Activated CD4-positive, alpha-beta T cell treated with anti-CD3 and anti-CD28 coated beads, Interleukin-2, amount 10 ng/mL, durations not matched to agents 24 days and 14 days (primary cell): ENCODE measurements at regions not wholly inside any gene's neighbourhood (a gene's known extent, or its start where the extent isn't known, plus 50 kb on each side); places are given as distances from the start of the nearest gene placed in this dataset.
A peak's percentile ranks its signal among the peaks of the same experiment; 100 is the strongest.
"Not testable (repeated sequence)": the region's sequence is repeated elsewhere in the genome, so short reads cannot be mapped to it uniquely, and the experiment has no call there.

Source experiments
- DNase-seq: peaks from one replicate; pipeline ENCODE4 v3.0.0; 2022
- H3K27ac Mint-ChIP-seq: one replicate; pipeline ENCODE4 v1.8.0; 2022; ENCODE audit warnings: mild to moderate bottlenecking, mixed read lengths
- H3K27me3 Mint-ChIP-seq: one replicate; pipeline ENCODE4 v1.8.0; 2022; ENCODE audit warnings: mixed read lengths
- H3K36me3 Mint-ChIP-seq: one replicate; pipeline ENCODE4 v1.8.0; 2022; ENCODE audit warnings: low read depth, mild to moderate bottlenecking, mixed read lengths
- H3K4me1 Mint-ChIP-seq: one replicate; pipeline ENCODE4 v1.8.0; 2021; ENCODE audit warnings: mixed read lengths
- H3K4me3 Mint-ChIP-seq: one replicate; pipeline ENCODE4 v1.8.0; 2022; ENCODE audit warnings: mild to moderate bottlenecking, moderate library complexity, mixed read lengths
- H3K9me3 Mint-ChIP-seq: one replicate; pipeline ENCODE4 v1.8.0; 2021; ENCODE audit warnings: mixed read lengths
- intact Hi-C: fragments of 100-400 bp; cut with micrococcal nuclease; formaldehyde crosslinking; loops from one replicate; pipeline ENCODE4 v1.15.1; 2023

DNA sequence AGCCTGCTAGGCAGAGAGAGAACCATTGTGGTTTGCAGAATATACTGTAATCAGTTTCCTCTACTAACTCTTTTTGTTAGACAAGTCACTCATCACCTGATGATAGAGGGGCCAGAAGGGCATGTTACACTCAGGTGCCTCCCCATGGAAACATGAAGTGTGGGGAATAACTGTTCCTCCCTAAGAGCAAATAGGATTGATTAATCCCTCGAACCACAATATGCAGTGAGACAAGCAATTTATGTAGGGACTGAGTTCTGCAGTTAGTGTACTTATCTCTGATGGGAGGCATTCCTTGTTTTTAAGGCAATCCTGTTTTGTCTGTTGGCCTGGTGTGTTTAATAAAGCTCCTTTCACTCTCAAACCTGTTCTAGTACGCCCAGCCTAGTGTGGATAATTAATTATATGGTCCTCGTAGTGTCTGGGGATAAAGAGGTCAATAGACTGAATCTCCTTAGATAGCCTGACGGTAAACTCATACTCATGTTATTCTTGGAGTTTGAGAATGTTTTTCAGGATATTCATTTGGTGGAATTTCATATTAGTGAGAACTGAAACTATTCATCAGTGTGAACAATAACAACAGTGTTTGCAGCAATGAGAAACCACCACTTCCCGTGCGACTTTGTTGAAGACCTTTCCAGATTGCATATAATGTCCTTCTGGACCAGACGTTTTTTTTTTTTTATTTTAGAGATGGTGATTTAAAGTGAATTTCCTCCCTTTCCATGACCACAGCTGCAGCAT is 344.8 kb upstream of the FZD8 start:
- Mint-ChIP-seq H3K9me3 (no peaks in the 10 kb centered on the region), H3K4me1 (no peaks in the 10 kb centered on the region), H3K27me3 (no peaks in the 10 kb centered on the region), H3K36me3 (no peaks in the 10 kb centered on the region), H3K4me3 (no peak overlapping the region), H3K27ac (no peak overlapping the region)
- intact Hi-C loops: no loop called here
- DNase-seq: no peak

DNA sequence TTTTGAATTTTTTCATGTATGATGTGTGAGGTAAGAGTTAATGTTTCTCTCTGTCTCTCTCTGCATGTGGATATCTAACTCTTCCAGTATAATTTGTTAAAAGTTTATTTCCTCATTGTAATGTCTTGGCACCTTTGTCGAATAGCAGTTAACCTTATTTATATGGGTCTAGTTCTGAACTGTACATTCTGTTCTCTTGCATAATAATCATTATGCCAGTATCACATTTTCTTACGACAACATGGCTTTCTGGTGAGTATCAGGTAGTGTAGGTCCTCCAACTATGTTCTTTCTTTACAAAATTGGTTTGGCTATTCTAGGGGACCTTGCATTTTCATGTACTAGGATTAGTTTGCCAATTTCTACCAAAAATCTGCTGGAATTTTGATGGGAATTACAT is 337.0 kb upstream of the FZD8 start:
- no peak for DNase-seq
- no peaks in the 10 kb centered on the region for H3K9me3 Mint-ChIP-seq
- H3K4me1 Mint-ChIP-seq: no peaks in the 10 kb centered on the region
- H3K4me3 Mint-ChIP-seq: no peak overlapping the region
- no peaks in the 10 kb centered on the region for H3K27me3 Mint-ChIP-seq
- H3K27ac Mint-ChIP-seq: no peak overlapping the region
- intact Hi-C loops: no loop called here
- no peaks in the 10 kb centered on the region for H3K36me3 Mint-ChIP-seq

DNA sequence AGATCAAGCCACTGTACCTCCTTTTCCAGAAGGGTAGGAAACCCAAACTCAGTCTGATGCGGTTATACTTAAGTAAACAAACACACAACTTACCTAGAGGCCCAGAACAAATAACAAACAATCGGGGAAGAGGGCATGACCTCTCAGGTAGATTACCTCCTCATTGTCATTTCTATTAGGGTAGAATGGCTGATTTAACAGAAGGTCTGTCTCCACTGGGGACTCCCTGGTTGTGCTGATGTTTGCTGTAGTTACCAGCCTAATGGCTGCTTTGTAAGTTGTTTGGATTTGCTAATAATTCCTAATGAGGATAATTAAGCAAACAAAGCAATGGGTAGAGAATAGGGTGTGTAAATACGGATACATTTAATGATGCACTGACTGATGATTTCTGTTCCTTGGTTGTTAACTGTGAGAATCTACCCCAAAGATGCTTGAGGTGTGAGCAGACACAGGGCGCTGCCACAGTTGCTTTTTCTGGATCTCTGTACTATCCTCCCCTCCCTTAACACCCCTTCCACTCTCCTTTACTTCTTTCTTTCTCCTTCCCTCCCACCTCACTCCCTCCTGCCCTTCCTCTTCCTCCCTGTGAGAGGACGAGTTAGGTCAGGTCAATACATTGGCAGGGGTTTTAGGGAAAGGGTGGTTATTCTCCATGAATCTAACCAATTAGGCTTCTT is 332.0 kb upstream of the FZD8 start:
- H3K27ac Mint-ChIP-seq, H3K27me3 Mint-ChIP-seq, H3K4me1 Mint-ChIP-seq, DNase-seq, H3K4me3 Mint-ChIP-seq, intact Hi-C loops, H3K9me3 Mint-ChIP-seq, H3K36me3 Mint-ChIP-seq: not testable (repeated sequence)

DNA sequence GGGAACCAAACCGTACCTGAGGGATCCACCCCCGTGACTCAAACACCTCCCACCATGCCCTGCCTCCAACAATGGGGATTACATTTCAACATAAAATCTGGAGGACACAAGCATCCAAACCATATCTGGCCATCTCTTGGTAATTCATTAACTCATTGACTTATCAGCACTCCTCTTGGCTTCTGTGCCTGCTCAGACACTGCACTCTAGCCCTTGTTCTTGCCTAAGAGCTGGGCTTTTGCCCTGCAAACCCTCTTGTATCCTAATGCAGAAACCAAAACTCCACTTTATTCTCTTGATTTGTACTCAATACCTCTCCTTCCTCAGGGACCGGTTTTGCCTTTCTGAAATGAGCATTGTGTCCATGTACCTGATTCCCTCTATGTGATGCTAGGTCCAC is 330.2 kb upstream of the FZD8 start:
- peaks cover 3% of the 10 kb centered on the region for H3K9me3 Mint-ChIP-seq
- no peak overlapping the region for H3K27ac Mint-ChIP-seq
- no peaks in the 10 kb centered on the region for H3K36me3 Mint-ChIP-seq
- no peaks in the 10 kb centered on the region for H3K27me3 Mint-ChIP-seq
- intact Hi-C loops: no loop called here
- DNase-seq: no peak
- no peak overlapping the region for H3K4me3 Mint-ChIP-seq
- no peaks in the 10 kb centered on the region for H3K4me1 Mint-ChIP-seq

DNA sequence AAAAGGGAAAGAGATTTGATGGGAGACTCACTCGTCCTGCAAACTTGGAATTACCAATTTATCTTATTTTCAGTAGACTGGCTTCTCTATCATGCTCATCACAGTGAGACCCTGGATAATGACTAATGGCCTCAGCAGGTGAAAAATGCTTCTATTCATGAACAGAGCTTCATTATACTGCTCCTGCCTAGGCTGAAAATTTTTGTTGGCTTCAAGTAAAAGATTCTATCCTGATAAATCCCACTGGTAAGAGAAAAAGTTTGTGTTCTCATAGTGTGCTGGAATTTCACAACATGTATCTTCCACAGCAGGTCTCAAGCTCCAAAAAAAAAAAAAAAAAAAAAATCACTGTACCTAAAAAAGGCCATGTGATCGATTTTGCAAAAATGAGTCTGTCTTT is 329.3 kb upstream of the FZD8 start:
- no peak overlapping the region for H3K27ac Mint-ChIP-seq
- H3K27me3 Mint-ChIP-seq: no peaks in the 10 kb centered on the region
- H3K36me3 Mint-ChIP-seq: no peaks in the 10 kb centered on the region
- intact Hi-C loops: no loop called here
- no peak overlapping the region for H3K4me3 Mint-ChIP-seq
- no peaks in the 10 kb centered on the region for H3K4me1 Mint-ChIP-seq
- H3K9me3 Mint-ChIP-seq: peaks cover 3% of the 10 kb centered on the region
- no peak for DNase-seq

DNA sequence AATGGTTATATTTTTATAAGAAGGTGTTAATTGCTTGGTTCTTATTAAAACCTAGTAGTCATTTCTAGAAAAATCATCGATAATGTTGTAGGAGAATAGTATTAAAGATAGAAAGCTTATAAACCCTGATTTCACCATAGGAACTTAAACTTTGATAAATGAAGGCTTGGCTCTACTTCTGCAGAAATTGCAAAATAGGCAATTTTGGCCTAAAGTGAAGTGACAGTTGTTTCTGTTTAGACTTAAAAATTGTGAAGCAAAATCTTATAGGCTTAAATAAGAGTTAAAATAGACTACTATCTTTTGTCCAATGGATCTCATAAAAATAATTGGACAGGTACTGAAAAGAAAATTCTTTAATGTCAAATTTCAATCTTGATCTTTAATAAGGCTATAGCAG is 321.6 kb upstream of the FZD8 start:
- H3K27me3 Mint-ChIP-seq: no peaks in the 10 kb centered on the region
- intact Hi-C loops: no loop called here
- H3K27ac Mint-ChIP-seq: no peak overlapping the region
- H3K4me1 Mint-ChIP-seq: no peaks in the 10 kb centered on the region
- peaks cover 5% of the 10 kb centered on the region for H3K9me3 Mint-ChIP-seq
- no peak overlapping the region for H3K4me3 Mint-ChIP-seq
- DNase-seq: no peak
- H3K36me3 Mint-ChIP-seq: no peaks in the 10 kb centered on the region

DNA sequence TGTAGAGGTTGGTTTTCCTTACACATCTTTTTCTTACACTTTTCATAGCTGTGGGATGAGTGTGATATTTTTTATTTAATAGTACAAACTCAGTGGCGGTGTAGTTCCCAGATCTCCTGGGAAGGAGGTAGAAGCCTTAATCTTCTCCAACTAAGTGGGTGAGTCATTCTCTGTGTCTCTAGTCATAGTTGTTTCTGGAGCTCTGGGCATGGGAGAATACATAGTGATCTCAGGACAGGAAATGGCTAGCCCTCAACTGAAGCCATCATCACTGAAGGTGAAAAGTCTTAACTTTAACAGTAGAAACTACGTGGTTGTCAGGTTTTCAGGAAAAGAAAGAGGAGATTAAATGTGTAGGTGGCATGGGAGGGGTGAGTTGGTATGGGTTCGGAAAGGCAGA is 319.4 kb upstream of the FZD8 start:
- Mint-ChIP-seq H3K9me3 (peaks cover 11% of the 10 kb centered on the region), H3K4me3 (no peak overlapping the region), H3K36me3 (no peaks in the 10 kb centered on the region), H3K4me1 (no peaks in the 10 kb centered on the region), H3K27ac (no peak overlapping the region), H3K27me3 (no peaks in the 10 kb centered on the region)
- intact Hi-C loops: no loop called here
- DNase-seq: peak; percentile 14

DNA sequence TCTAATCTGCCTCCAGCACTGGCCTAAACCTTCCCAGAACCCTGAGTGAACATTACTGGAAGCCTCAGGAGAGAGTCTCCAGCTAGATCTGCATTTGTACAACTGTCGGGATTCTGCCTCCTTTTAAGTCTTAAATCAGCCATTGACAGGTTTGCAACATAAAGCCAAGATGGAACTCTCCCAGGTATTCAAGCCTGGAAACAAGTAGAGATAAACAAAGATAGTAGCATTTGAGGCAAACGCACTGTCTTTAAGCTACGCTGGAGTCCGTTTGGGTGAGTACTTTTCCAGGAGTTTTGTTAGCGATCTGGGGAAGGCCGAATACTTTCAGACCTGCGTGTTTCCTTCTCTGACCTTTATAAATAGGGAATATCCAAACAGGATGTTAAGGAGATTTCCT is 317.2 kb upstream of the FZD8 start:
- no peak overlapping the region for H3K27ac Mint-ChIP-seq
- H3K36me3 Mint-ChIP-seq: no peaks in the 10 kb centered on the region
- no peak overlapping the region for H3K4me3 Mint-ChIP-seq
- intact Hi-C loops: no loop called here
- no peaks in the 10 kb centered on the region for H3K27me3 Mint-ChIP-seq
- peaks cover 6% of the 10 kb centered on the region for H3K9me3 Mint-ChIP-seq
- DNase-seq: peak; percentile 17
- no peaks in the 10 kb centered on the region for H3K4me1 Mint-ChIP-seq

DNA sequence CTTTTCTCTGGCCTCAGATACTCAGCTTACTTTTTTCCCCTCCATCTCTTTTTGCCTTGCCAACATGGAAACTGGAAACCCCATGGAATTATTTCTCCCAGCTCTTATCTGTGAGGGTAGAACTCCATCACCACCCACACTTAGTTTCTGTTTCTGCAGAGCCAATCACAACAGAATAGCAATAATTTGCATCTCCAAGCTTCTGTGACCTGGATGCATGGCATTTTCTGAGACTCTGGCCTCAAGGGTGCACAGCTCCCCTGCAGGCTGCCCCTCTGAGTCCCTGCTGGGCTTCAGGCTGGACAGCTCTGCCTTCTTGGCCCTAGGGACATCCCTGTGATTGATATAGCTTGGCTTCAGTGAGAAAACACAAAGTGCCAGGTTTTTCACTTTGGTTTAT is 316.5 kb upstream of the FZD8 start:
- intact Hi-C loops, H3K4me1 Mint-ChIP-seq, H3K9me3 Mint-ChIP-seq, DNase-seq, H3K36me3 Mint-ChIP-seq, H3K4me3 Mint-ChIP-seq, H3K27me3 Mint-ChIP-seq, H3K27ac Mint-ChIP-seq: not testable (repeated sequence)

DNA sequence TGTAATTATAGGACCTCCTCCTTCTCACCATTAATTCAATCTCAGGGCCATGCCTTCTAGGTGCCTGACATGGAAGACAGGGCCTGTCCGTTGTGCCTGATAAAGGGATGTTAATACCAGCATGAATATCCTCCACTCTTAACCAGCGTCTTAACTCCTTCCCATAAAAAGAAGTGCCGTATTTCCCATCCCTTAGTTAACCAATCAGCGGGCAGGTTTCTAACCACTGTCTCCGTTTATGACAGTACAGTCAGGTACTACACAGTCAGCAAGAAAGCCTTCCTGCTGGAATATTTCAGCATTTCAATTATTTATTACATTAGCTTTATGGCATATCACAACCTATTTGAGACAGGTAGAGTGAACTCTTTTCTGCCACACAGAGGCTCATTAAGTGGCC is 308.6 kb upstream of the FZD8 start:
- no peak overlapping the region for H3K27ac Mint-ChIP-seq
- no peak overlapping the region for H3K4me3 Mint-ChIP-seq
- no peaks in the 10 kb centered on the region for H3K4me1 Mint-ChIP-seq
- intact Hi-C loops: no loop called here
- peaks cover 2% of the 10 kb centered on the region for H3K9me3 Mint-ChIP-seq
- no peaks in the 10 kb centered on the region for H3K27me3 Mint-ChIP-seq
- no peak for DNase-seq
- H3K36me3 Mint-ChIP-seq: no peaks in the 10 kb centered on the region

DNA sequence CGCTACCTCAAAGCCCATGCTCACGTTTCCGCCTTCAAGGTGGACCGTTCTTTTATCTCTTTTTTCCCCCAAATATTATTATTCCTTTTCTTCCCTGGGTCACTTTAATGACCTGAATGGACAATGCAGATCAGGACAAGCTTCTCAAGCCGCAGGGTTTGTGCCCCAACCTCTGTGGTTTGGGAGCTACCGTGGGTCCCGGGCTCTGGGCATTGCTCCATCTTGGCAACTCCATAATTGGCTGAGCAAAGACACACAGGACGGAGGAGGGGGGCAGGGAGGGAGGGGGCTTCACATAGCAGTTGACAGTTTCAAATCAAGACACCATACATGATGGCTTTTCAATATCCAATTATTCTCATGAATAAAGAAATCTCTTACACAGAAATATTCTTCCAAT is 308.1 kb upstream of the FZD8 start:
- peaks cover 2% of the 10 kb centered on the region for H3K9me3 Mint-ChIP-seq

DNA sequence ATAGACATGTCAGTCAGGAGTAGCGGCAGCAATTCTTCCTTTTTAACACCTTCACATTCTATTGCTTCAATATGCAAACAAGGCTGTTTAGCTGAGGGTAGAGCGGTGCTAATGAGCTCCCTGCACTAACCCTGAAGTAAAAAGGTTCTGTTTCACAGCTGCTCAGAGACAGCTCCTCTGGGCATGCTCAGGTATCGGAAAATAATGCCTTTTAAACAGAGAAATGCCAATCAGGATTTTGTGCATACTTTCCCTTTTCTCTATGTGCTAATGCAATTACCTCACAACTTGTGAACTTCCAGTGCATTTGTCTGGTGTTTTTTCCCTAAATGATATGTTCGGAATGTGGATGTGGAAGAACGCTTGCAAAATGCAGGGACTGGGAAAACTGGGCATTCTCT is 307.7 kb upstream of the FZD8 start:
- Mint-ChIP-seq H3K27me3 (no peaks in the 10 kb centered on the region), H3K36me3 (no peaks in the 10 kb centered on the region), H3K9me3 (peaks cover 2% of the 10 kb centered on the region), H3K4me1 (no peaks in the 10 kb centered on the region), H3K27ac (no peak overlapping the region), H3K4me3 (no peak overlapping the region)
- DNase-seq: no peak
- intact Hi-C loops: no loop called here

More for the DNA sequence above, 308.1 kb upstream of the FZD8 start:
- no peaks in the 10 kb centered on the region for H3K4me1 Mint-ChIP-seq
- no peak for DNase-seq
- intact Hi-C loops: no loop called here
- no peak overlapping the region for H3K4me3 Mint-ChIP-seq
- no peaks in the 10 kb centered on the region for H3K27me3 Mint-ChIP-seq
- H3K27ac Mint-ChIP-seq: no peak overlapping the region
- no peaks in the 10 kb centered on the region for H3K36me3 Mint-ChIP-seq

DNA sequence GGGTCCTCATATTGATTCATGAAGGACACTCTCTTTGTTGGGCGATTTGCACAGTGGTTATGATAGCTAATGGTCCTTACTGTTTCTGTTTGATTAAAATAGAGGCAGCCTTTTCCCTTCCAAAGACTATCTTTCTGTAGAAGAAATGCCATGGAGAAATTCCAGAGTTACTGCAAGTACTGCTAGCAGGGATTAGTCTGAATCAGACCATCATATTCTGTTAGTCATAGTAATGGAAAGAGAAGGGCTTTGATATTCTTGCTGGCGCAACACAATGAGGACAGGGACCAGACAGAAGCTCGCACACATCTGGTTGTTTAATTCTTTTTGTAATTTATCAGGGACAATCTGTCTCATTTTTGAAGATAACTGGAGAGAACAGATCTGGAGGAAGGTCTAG is 304.5 kb upstream of the FZD8 start:
- no peaks in the 10 kb centered on the region for H3K4me1 Mint-ChIP-seq
- intact Hi-C loops: no loop called here
- no peaks in the 10 kb centered on the region for H3K36me3 Mint-ChIP-seq
- H3K27me3 Mint-ChIP-seq: no peaks in the 10 kb centered on the region
- H3K27ac Mint-ChIP-seq: no peak overlapping the region
- DNase-seq: no peak
- H3K4me3 Mint-ChIP-seq: no peak overlapping the region
- H3K9me3 Mint-ChIP-seq: peaks cover 2% of the 10 kb centered on the region

DNA sequence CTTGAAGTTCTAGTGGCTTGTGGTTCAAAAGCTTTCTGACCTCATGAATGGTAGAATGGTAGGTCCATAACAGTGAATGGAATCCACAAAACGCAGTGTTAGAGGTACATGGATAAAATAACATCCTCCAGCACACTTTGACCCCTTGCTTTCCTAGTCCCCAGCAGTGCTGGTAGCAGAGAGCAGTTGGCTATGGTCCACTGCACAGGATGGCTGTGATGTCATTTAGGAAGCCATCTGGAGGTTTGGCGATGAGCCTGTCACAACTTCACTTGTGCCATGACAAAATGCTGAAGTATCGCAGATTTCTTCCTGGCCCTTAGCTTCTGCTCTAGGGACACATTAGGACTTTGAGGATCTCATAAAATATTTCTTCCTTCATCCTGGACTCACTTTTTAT is 300.0 kb upstream of the FZD8 start:
- intact Hi-C loops: no loop called here
- Mint-ChIP-seq H3K4me3 (no peak overlapping the region), H3K9me3 (peaks cover 2% of the 10 kb centered on the region), H3K27me3 (no peaks in the 10 kb centered on the region), H3K27ac (no peak overlapping the region), H3K4me1 (no peaks in the 10 kb centered on the region), H3K36me3 (no peaks in the 10 kb centered on the region)
- DNase-seq: no peak
